ENCODE measurements at regions not wholly inside any gene's neighbourhood (a gene's known extent, or its start where the extent isn't known, plus 50 kb on each side); places are given as distances from the start of the nearest gene placed in this dataset.

DNA sequence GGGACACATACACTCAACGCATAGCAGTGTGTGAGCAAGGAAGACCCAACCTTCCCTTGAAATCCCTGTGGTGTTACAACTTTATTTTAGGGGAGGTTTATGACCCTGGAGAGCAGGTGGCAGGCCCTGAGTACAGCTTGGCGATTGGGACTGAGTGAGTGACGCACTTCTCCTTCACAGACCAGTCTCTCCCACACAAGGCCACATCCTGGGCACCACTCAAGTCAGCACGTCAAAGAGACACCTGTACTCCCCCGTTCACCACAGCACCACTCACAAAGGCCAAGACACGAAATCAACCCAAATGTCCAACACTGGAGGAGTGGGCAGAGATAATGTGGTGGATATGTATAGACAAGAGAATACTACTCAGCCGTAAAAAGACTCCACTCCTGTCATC lies 57.0 kb upstream of the FRMD1 start:
- TF ChIP-seq, protein P1, sequence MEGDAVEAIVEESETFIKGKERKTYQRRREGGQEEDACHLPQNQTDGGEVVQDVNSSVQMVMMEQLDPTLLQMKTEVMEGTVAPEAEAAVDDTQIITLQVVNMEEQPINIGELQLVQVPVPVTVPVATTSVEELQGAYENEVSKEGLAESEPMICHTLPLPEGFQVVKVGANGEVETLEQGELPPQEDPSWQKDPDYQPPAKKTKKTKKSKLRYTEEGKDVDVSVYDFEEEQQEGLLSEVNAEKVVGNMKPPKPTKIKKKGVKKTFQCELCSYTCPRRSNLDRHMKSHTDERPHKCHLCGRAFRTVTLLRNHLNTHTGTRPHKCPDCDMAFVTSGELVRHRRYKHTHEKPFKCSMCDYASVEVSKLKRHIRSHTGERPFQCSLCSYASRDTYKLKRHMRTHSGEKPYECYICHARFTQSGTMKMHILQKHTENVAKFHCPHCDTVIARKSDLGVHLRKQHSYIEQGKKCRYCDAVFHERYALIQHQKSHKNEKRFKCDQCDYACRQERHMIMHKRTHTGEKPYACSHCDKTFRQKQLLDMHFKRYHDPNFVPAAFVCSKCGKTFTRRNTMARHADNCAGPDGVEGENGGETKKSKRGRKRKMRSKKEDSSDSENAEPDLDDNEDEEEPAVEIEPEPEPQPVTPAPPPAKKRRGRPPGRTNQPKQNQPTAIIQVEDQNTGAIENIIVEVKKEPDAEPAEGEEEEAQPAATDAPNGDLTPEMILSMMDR (conservative IDR thresholded peaks at IDR 0.05; ENCODE audit: low read depth, low read length) = no peak
- no peak for TF ChIP-seq POLR2A (IDR thresholded peaks at IDR 0.05; ENCODE audit: low read depth, low read length)
- TF ChIP-seq CHD1 (IDR thresholded peaks at IDR 0.05; ENCODE audit: low read depth, low read length) = no peak
- no peak for TF ChIP-seq NFE2L2 (IDR thresholded peaks at IDR 0.05; ENCODE audit: low read depth, low read length)
- TF ChIP-seq CEBPB (IDR thresholded peaks at IDR 0.05; ENCODE audit: low read depth, low read length) = no peak
- no peak for TF ChIP-seq USF2 (IDR thresholded peaks at IDR 0.05; ENCODE audit: low read depth, low read length)
- no peak for TF ChIP-seq RCOR1 (IDR thresholded peaks at IDR 0.05; ENCODE audit: insufficient replicate concordance, low read length)
- TF ChIP-seq MAZ (IDR thresholded peaks at IDR 0.05; ENCODE audit: borderline replicate concordance, low read depth, low read length) = no peak
- TF ChIP-seq MXI1 (IDR thresholded peaks at IDR 0.05; ENCODE audit: borderline replicate concordance, low read depth, low read length) = no peak
- no peak for TF ChIP-seq SMC3 (IDR thresholded peaks at IDR 0.05; ENCODE audit: low read depth, low read length)
- no peak for TF ChIP-seq MAFK (IDR thresholded peaks at IDR 0.05; ENCODE audit: low read depth, low read length)
- TF ChIP-seq, protein P2, sequence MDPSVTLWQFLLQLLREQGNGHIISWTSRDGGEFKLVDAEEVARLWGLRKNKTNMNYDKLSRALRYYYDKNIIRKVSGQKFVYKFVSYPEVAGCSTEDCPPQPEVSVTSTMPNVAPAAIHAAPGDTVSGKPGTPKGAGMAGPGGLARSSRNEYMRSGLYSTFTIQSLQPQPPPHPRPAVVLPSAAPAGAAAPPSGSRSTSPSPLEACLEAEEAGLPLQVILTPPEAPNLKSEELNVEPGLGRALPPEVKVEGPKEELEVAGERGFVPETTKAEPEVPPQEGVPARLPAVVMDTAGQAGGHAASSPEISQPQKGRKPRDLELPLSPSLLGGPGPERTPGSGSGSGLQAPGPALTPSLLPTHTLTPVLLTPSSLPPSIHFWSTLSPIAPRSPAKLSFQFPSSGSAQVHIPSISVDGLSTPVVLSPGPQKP (IDR thresholded peaks at IDR 0.05; ENCODE audit: borderline replicate concordance, low read depth, low read length) = no peak
- TF ChIP-seq RFX5 (IDR thresholded peaks at IDR 0.05; ENCODE audit: low read depth, low read length) = no peak
- no peak for TF ChIP-seq BHLHE40 (IDR thresholded peaks at IDR 0.05; ENCODE audit: low read depth, low read length)
- no peak for TF ChIP-seq FOS (IDR thresholded peaks at IDR 0.05; ENCODE audit: low read depth, low read length)
- no peak for TF ChIP-seq RAD21 (IDR thresholded peaks at IDR 0.05; ENCODE audit: low read length)
- H3K9me3 ChIP-seq (ENCODE audit: control insufficient read depth, insufficient read depth, low read length) = no peaks in the 10 kb centered on the region
- H3K27me3 ChIP-seq (ENCODE audit: control insufficient read depth, insufficient read depth, low read length) = peaks cover 1% of the 10 kb centered on the region; the same call in 1 of the 2 replicates
- no peak overlapping the region for H3K27ac ChIP-seq (ENCODE audit: insufficient read depth, low read length)
- dilution Hi-C loops (cut with HindIII; ENCODE audit: low sequenced_read_pairs, unreplicated experiment) = no loop called here
- DNase-seq (no peak), ATAC-seq (ENCODE audit: low read depth) (no peak)
- no peak overlapping the region for H3K18ac ChIP-seq (ENCODE audit: low read depth, low read length)
- POLR2A ChIA-PET (ENCODE audit: unreplicated experiment) = no interaction called here
- no peak overlapping the region for H3K14ac ChIP-seq (replicated peaks; ENCODE audit: low read depth, low read length)
- no peak overlapping the region for H4K91ac ChIP-seq (ENCODE audit: insufficient read depth, low read depth, low read length)
- H3K4ac ChIP-seq (ENCODE audit: low read depth, low read length) = no peak overlapping the region
- H2BK5ac ChIP-seq (ENCODE audit: low read depth, low read length, poor library complexity, severe bottlenecking) = no peak overlapping the region
- CTCF ChIA-PET = no interaction called here
- H3K36me3 ChIP-seq (ENCODE audit: control insufficient read depth, insufficient read depth, low read length) = no peaks in the 10 kb centered on the region
- H3K4me1 ChIP-seq (ENCODE audit: control insufficient read depth, insufficient read depth, low read length) = peaks cover 2% of the 10 kb centered on the region; the same call in 1 of the 2 replicates
- H4K5ac ChIP-seq (ENCODE audit: low read depth, low read length) = no peak overlapping the region
- no CpG with 5 or more reads among the region's 7 CpGs for WGBS, 2 experiments (ENCODE audit: extremely low coverage in 2 of 2, insufficient read length in 1 of 2)
- in situ Hi-C loops (cut with MboI; ENCODE audit: low sequenced_read_pairs) = no loop called here
- no peak overlapping the region for H2AK9ac ChIP-seq (replicated peaks; ENCODE audit: low read depth, low read length, poor library complexity)
- H4K8ac ChIP-seq (ENCODE audit: low read depth in 2 of 2, low read length in 2 of 2) = no peak overlapping the region
- H4K20me1 ChIP-seq (ENCODE audit: insufficient read depth, low read length) = no peaks in the 10 kb centered on the region
- H2BK120ac ChIP-seq (ENCODE audit: low read depth, low read length) = no peak overlapping the region
- H2AK5ac ChIP-seq (ENCODE audit: low read depth, low read length) = no peak overlapping the region
- H3K56ac ChIP-seq (ENCODE audit: extremely low read depth, insufficient read depth, low read length) = no peak overlapping the region
- no peaks in the 10 kb centered on the region for H3K79me1 ChIP-seq (ENCODE audit: low read depth in 1 of 2, low read length in 2 of 2)
- no peak overlapping the region for H2BK20ac ChIP-seq (ENCODE audit: low read depth, low read length)
- H3K23ac ChIP-seq (ENCODE audit: low read depth, low read length) = no peak overlapping the region
- no peak overlapping the region for H2BK15ac ChIP-seq (ENCODE audit: low read depth, low read length)
- H3K4me2 ChIP-seq (ENCODE audit: low read depth, low read length) = no peak overlapping the region
- no peak overlapping the region for H3K9ac ChIP-seq (ENCODE audit: low read depth, low read length)
- H3K9me1 ChIP-seq (ENCODE audit: insufficient read depth, low read length) = no peaks in the 10 kb centered on the region
- intact Hi-C loops (cut with micrococcal nuclease) = no loop called here
- H3K4me3 ChIP-seq (ENCODE audit: insufficient read depth, low read depth, low read length) = no peak overlapping the region
- BruUV-seq (replicated peaks) = no TSS peak
- H2AFZ ChIP-seq (replicated peaks; ENCODE audit: low read length, poor library complexity) = no peak overlapping the region

Measured in IMR-90 (cell line).